Mucosa of rectum (tissue), 2 donors: ENCODE measurements at regions not wholly inside any gene's neighbourhood (a gene's known extent, or its start where the extent isn't known, plus 50 kb on each side); places are given as distances from the start of the nearest gene placed in this dataset.

Source experiments
- H3K27ac ChIP-seq, 2 donors: one replicate each; pipeline ENCODE4 v1.7.0; 2013; ENCODE audit warnings: inconsistent platforms in 2 of 2, low read depth in 2 of 2, low read length in 2 of 2
- H3K27me3 ChIP-seq, 2 donors: one replicate each; pipeline ENCODE4 v1.7.0; 2013; ENCODE audit warnings: low read length in 2 of 2; ENCODE audit not compliant: control insufficient read depth in 2 of 2, insufficient read depth in 2 of 2
- H3K36me3 ChIP-seq, 2 donors: one replicate each; pipeline ENCODE4 v1.7.0; 2013; ENCODE audit warnings: low read length in 2 of 2; ENCODE audit not compliant: control insufficient read depth in 2 of 2, insufficient read depth in 2 of 2
- H3K4me1 ChIP-seq, 2 donors: one replicate each; pipeline ENCODE4 v1.7.0; 2013; ENCODE audit warnings: low read length in 2 of 2, mild to moderate bottlenecking in 1 of 2; ENCODE audit not compliant: control insufficient read depth in 2 of 2, insufficient read depth in 2 of 2
- H3K4me3 ChIP-seq, 2 donors: one replicate each; pipeline ENCODE4 v1.7.0; 2013; ENCODE audit warnings: low read length in 2 of 2
- H3K9ac ChIP-seq, 2 donors: one replicate each; pipeline ENCODE4 v1.7.0; 2013; ENCODE audit warnings: low read length in 2 of 2, low read depth in 1 of 2, mild to moderate bottlenecking in 1 of 2
- H3K9me3 ChIP-seq, 2 donors: one replicate each; pipeline ENCODE4 v1.7.0; 2013; ENCODE audit warnings: low read length in 2 of 2; ENCODE audit not compliant: control insufficient read depth in 2 of 2
- donor health status: healthy.
- donor health status: Normal muscosa, but diverticular disease.

- Histone ChIP-seq H3K9ac (no peak overlapping the region), H3K27me3 (no peaks in the 10 kb centered on the region), H3K4me1 (no peaks in the 10 kb centered on the region), H3K4me3 (no peak overlapping the region), H3K27ac (no peak overlapping the region), H3K36me3 (no peaks in the 10 kb centered on the region), H3K9me3 (no peaks in the 10 kb centered on the region)
Observed at GRCh38 chr4:101599620-101600019, 190.9 kb upstream of the BANK1 start.

GRCh38 chr4:101596781-101597552 lies 193.6 kb upstream of the BANK1 start:
- Histone ChIP-seq H3K9me3 (no peaks in the 10 kb centered on the region), H3K4me3 (no peak overlapping the region), H3K4me1 (no peaks in the 10 kb centered on the region), H3K27me3 (no peaks in the 10 kb centered on the region), H3K9ac (no peak overlapping the region), H3K36me3 (no peaks in the 10 kb centered on the region), H3K27ac (no peak overlapping the region)

GRCh38 chr4:101594588-101594987 lies 195.9 kb upstream of the BANK1 start:
- Histone ChIP-seq H3K4me1 (no peaks in the 10 kb centered on the region), H3K9ac (no peak overlapping the region), H3K4me3 (no peak overlapping the region), H3K9me3 (no peaks in the 10 kb centered on the region), H3K36me3 (no peaks in the 10 kb centered on the region), H3K27me3 (no peaks in the 10 kb centered on the region), H3K27ac (no peak overlapping the region)

- Histone ChIP-seq H3K4me1 (no peaks in the 10 kb centered on the region), H3K9ac (no peak overlapping the region), H3K27ac (no peak overlapping the region), H3K27me3 (no peaks in the 10 kb centered on the region), H3K4me3 (no peak overlapping the region), H3K36me3 (no peaks in the 10 kb centered on the region), H3K9me3 (no peaks in the 10 kb centered on the region)
Observed at GRCh38 chr4:101593666-101594065, 196.9 kb upstream of the BANK1 start.

GRCh38 chr4:101584306-101584705 lies 206.2 kb upstream of the BANK1 start:
- Histone ChIP-seq H3K9ac (no peak overlapping the region), H3K27me3 (no peaks in the 10 kb centered on the region), H3K4me1 (no peaks in the 10 kb centered on the region), H3K36me3 (no peaks in the 10 kb centered on the region), H3K4me3 (no peak overlapping the region), H3K9me3 (no peaks in the 10 kb centered on the region), H3K27ac (no peak overlapping the region)

GRCh38 chr4:101563126-101563525 lies 215.8 kb upstream of the PPP3CA start:
- H3K27me3 ChIP-seq: no peaks in the 10 kb centered on the region
- no peak overlapping the region for H3K4me3 ChIP-seq
- H3K9ac ChIP-seq: no peak overlapping the region
- no peak overlapping the region for H3K27ac ChIP-seq
- H3K4me1 ChIP-seq: no peaks in the 10 kb centered on the region
- H3K36me3 ChIP-seq: no peaks in the 10 kb centered on the region
- no peaks in the 10 kb centered on the region for H3K9me3 ChIP-seq

GRCh38 chr4:101556842-101557241 lies 209.5 kb upstream of the PPP3CA start:
- H3K4me1 ChIP-seq: no peaks in the 10 kb centered on the region
- H3K4me3 ChIP-seq: no peak overlapping the region
- no peaks in the 10 kb centered on the region for H3K36me3 ChIP-seq
- H3K9ac ChIP-seq: no peak overlapping the region
- no peaks in the 10 kb centered on the region for H3K27me3 ChIP-seq
- no peaks in the 10 kb centered on the region for H3K9me3 ChIP-seq
- no peak overlapping the region for H3K27ac ChIP-seq

GRCh38 chr4:101555341-101555880 lies 208.1 kb upstream of the PPP3CA start:
- H3K4me3 ChIP-seq: no peak overlapping the region
- no peaks in the 10 kb centered on the region for H3K36me3 ChIP-seq
- H3K4me1 ChIP-seq: no peaks in the 10 kb centered on the region
- no peak overlapping the region for H3K9ac ChIP-seq
- H3K9me3 ChIP-seq: no peaks in the 10 kb centered on the region
- no peaks in the 10 kb centered on the region for H3K27me3 ChIP-seq
- no peak overlapping the region for H3K27ac ChIP-seq

GRCh38 chr4:101540336-101540735 lies 193.0 kb upstream of the PPP3CA start:
- Histone ChIP-seq H3K9ac (no peak overlapping the region), H3K36me3 (no peaks in the 10 kb centered on the region), H3K27ac (no peak overlapping the region), H3K9me3 (no peaks in the 10 kb centered on the region), H3K4me1 (no peaks in the 10 kb centered on the region), H3K27me3 (no peaks in the 10 kb centered on the region), H3K4me3 (no peak overlapping the region)

- no peaks in the 10 kb centered on the region for H3K9me3 ChIP-seq
- H3K4me3 ChIP-seq: no peak overlapping the region
- no peaks in the 10 kb centered on the region for H3K27me3 ChIP-seq
- no peak overlapping the region for H3K27ac ChIP-seq
- no peaks in the 10 kb centered on the region for H3K4me1 ChIP-seq
- no peak overlapping the region for H3K9ac ChIP-seq
- no peaks in the 10 kb centered on the region for H3K36me3 ChIP-seq
Observed at GRCh38 chr4:101528526-101528925, 181.2 kb upstream of the PPP3CA start.
